OCI-LY3 (cell line): ENCODE measurements at regions not wholly inside any gene's neighbourhood (a gene's known extent, or its start where the extent isn't known, plus 50 kb on each side); places are given as distances from the start of the nearest gene placed in this dataset.

ENCODE experiments used
- H2AFZ ChIP-seq: fragments of 200-600, 300-600 bp; shearing (Covaris generic); 2 replicates; pipeline ENCODE4 v1.6.0; 2014; ENCODE audit warnings: antibody characterized with exemption, low read depth, low read length
- H3K27ac ChIP-seq: fragments of 200-600, 300-600 bp; sonication (generic); 2 replicates; pipeline ENCODE4 v1.5.1; 2014; ENCODE audit warnings: mild to moderate bottlenecking, low read length, moderate library complexity, mixed read lengths
- H3K27me3 ChIP-seq: fragments of 200-600, 300-600 bp; sonication (generic); 2 replicates; pipeline ENCODE4 v1.6.1; 2014; ENCODE audit warnings: low read depth, low read length, mixed read lengths
- H3K36me3 ChIP-seq: fragments of 200-600, 300-600 bp; sonication (generic); replicated peaks from 2 replicates; pipeline ENCODE3; 2014; ENCODE audit warnings: low read depth, low read length, mixed read lengths
- H3K4me1 ChIP-seq: fragments of 300-600, 200-600 bp; sonication (generic); 2 replicates; pipeline ENCODE4 v1.6.1; 2014; ENCODE audit warnings: low read length, mixed read lengths
- H3K4me2 ChIP-seq: fragments of 200-600, 300-600 bp; sonication (generic); 2 replicates; pipeline ENCODE4 v1.6.1; 2014; ENCODE audit warnings: low read length, mixed read lengths
- H3K4me3 ChIP-seq: fragments of 300-600, 200-600 bp; sonication (generic); 2 replicates; pipeline ENCODE4 v1.5.1; 2014; ENCODE audit warnings: antibody characterized with exemption, mild to moderate bottlenecking, low read length, moderate library complexity
- H3K79me2 ChIP-seq: fragments of 300-600, 200-600 bp; shearing (Covaris generic); 2 replicates; pipeline ENCODE4 v1.6.1; 2014; ENCODE audit warnings: mild to moderate bottlenecking, low read length, mixed read lengths
- H3K9ac ChIP-seq: fragments of 300-600, 200-600 bp; shearing (Covaris generic); 2 replicates; pipeline ENCODE4 v1.6.0; 2014; ENCODE audit warnings: mild to moderate bottlenecking, low read length, moderate library complexity
- H3K9me3 ChIP-seq: fragments of 200-600, 300-600 bp; shearing (Covaris generic); 2 replicates; pipeline ENCODE4 v1.6.1; 2014; ENCODE audit warnings: low read length, mixed read lengths; ENCODE audit not compliant: insufficient read depth
- H4K20me1 ChIP-seq: fragments of 200-600, 300-600 bp; sonication (generic); 2 replicates; pipeline ENCODE4 v1.6.1; 2016; ENCODE audit warnings: low read length, mixed read lengths; ENCODE audit not compliant: insufficient read depth
- CTCF ChIP-seq: fragments of 200-600, 300-600 bp; sonication (generic); IDR thresholded peaks from 2 replicates; pipeline ENCODE4 v1.5.1; 2014; ENCODE audit warnings: antibody characterized with exemption, low read length, low read depth
- EZH2phosphoT487 ChIP-seq: fragments of 200-600 bp; shearing (Covaris generic); IDR thresholded peaks from 2 replicates; pipeline ENCODE4 v1.6.1; 2018; ENCODE audit warnings: antibody characterized with exemption, mixed run types, low read depth

GRCh38 chr11:105392556-105392955 lies 217.3 kb upstream of the GRIA4 start:
- TF ChIP-seq EZH2phosphoT487 (no peak), CTCF (no peak)
- H3K9ac ChIP-seq: no peak overlapping the region
- no peaks in the 10 kb centered on the region for H3K36me3 ChIP-seq
- no peaks in the 10 kb centered on the region for H3K27me3 ChIP-seq
- H2AFZ ChIP-seq: no peak overlapping the region
- no peak overlapping the region for H3K27ac ChIP-seq
- no peaks in the 10 kb centered on the region for H4K20me1 ChIP-seq
- no peaks in the 10 kb centered on the region for H3K4me1 ChIP-seq
- no peaks in the 10 kb centered on the region for H3K79me2 ChIP-seq
- H3K9me3 ChIP-seq: no peaks in the 10 kb centered on the region
- H3K4me2 ChIP-seq: no peak overlapping the region
- no peak overlapping the region for H3K4me3 ChIP-seq

GRCh38 chr11:105389952-105390351 lies 219.9 kb upstream of the GRIA4 start:
- Histone ChIP-seq H3K27me3 (no peaks in the 10 kb centered on the region), H3K4me3 (no peak overlapping the region), H3K9me3 (no peaks in the 10 kb centered on the region), H2AFZ (no peak overlapping the region), H3K36me3 (no peaks in the 10 kb centered on the region), H3K27ac (no peak overlapping the region), H3K4me1 (no peaks in the 10 kb centered on the region), H3K4me2 (no peak overlapping the region), H4K20me1 (no peaks in the 10 kb centered on the region), H3K79me2 (no peaks in the 10 kb centered on the region), H3K9ac (no peak overlapping the region)
- TF ChIP-seq EZH2phosphoT487 (no peak), CTCF (no peak)

- Histone ChIP-seq H2AFZ (no peak overlapping the region), H3K79me2 (no peaks in the 10 kb centered on the region), H3K9me3 (no peaks in the 10 kb centered on the region), H3K4me1 (no peaks in the 10 kb centered on the region), H3K27me3 (no peaks in the 10 kb centered on the region), H3K4me3 (no peak overlapping the region), H4K20me1 (no peaks in the 10 kb centered on the region), H3K4me2 (no peak overlapping the region), H3K9ac (no peak overlapping the region), H3K27ac (no peak overlapping the region), H3K36me3 (no peaks in the 10 kb centered on the region)
- TF ChIP-seq CTCF: no peak
- TF ChIP-seq EZH2phosphoT487: no peak
Measured at GRCh38 chr11:105388006-105388405, 221.9 kb upstream of the GRIA4 start.

GRCh38 chr11:105381941-105382340 lies 227.9 kb upstream of the GRIA4 start:
- Histone ChIP-seq H3K4me1 (no peaks in the 10 kb centered on the region), H3K4me3 (no peak overlapping the region), H3K79me2 (no peaks in the 10 kb centered on the region), H3K27ac (no peak overlapping the region), H3K27me3 (no peaks in the 10 kb centered on the region), H3K9ac (no peak overlapping the region), H3K36me3 (no peaks in the 10 kb centered on the region), H2AFZ (no peak overlapping the region), H4K20me1 (no peaks in the 10 kb centered on the region), H3K4me2 (no peak overlapping the region), H3K9me3 (no peaks in the 10 kb centered on the region)
- TF ChIP-seq CTCF (no peak), EZH2phosphoT487 (no peak)
